ENCODE measurements at regions not wholly inside any gene's neighbourhood (a gene's known extent, or its start where the extent isn't known, plus 50 kb on each side); places are given as distances from the start of the nearest gene placed in this dataset.

GRCh38 chr6:81308577-81309279 is 443.8 kb downstream of the TENT5A start:
- Histone ChIP-seq H3K4me3 (no peak overlapping the region), H3K9me2 (ENCODE audit: insufficient read depth) (0 out of 2 replicates have a peak, but pooled peaks cover 3% of the 10 kb centered on the region), H3K36me3 (ENCODE audit: insufficient read depth) (no peaks in the 10 kb centered on the region), H3F3A (replicated peaks; ENCODE audit: low read depth) (no peaks in the 10 kb centered on the region), H3K27ac (ENCODE audit: low read depth) (no peak overlapping the region), H3K79me2 (replicated peaks; ENCODE audit: insufficient read depth) (no peaks in the 10 kb centered on the region), H4K20me1 (replicated peaks; ENCODE audit: insufficient read depth) (no peaks in the 10 kb centered on the region), H2AFZ (no peak overlapping the region), H3K4me2 (no peak overlapping the region), H3K27me3 (ENCODE audit: insufficient read depth) (no peaks in the 10 kb centered on the region), H3K4me1 (ENCODE audit: insufficient read depth) (peaks cover 2% of the 10 kb centered on the region; the same call in 1 of the 2 replicates)
- Mint-ChIP-seq H3K9me3 (no peaks in the 10 kb centered on the region), H3K4me3 (no peak overlapping the region), H3K27ac (no peak overlapping the region), H3K36me3 (ENCODE audit: low read depth) (no peaks in the 10 kb centered on the region), H3K27me3 (ENCODE audit: insufficient read depth, low read depth, poor library complexity) (no peaks in the 10 kb centered on the region), H3K4me1 (peaks cover 7% of the 10 kb centered on the region; the same call in 2 of the 3 replicates)
- TF ChIP-seq ZNF114 (CRISPR knock-in tag; IDR thresholded peaks at IDR 0.05) (no peak), ZNF331 (CRISPR knock-in tag; IDR thresholded peaks at IDR 0.05; ENCODE audit: low read depth) (no peak), NANOG (IDR thresholded peaks at IDR 0.05; ENCODE audit: borderline replicate concordance) (no peak), JUNB (IDR thresholded peaks at IDR 0.05; ENCODE audit: unreplicated experiment) (no peak), EZH2phosphoT487 (IDR thresholded peaks at IDR 0.05; ENCODE audit: unreplicated experiment) (no peak), EZH2 (IDR thresholded peaks at IDR 0.05; ENCODE audit: low read depth, unreplicated experiment) (no peak), POLR2AphosphoS5 (IDR thresholded peaks at IDR 0.05; ENCODE audit: low read depth) (no peak), STAT1 (IDR thresholded peaks at IDR 0.05; ENCODE audit: unreplicated experiment) (no peak)
- TF ChIP-seq, protein P1, sequence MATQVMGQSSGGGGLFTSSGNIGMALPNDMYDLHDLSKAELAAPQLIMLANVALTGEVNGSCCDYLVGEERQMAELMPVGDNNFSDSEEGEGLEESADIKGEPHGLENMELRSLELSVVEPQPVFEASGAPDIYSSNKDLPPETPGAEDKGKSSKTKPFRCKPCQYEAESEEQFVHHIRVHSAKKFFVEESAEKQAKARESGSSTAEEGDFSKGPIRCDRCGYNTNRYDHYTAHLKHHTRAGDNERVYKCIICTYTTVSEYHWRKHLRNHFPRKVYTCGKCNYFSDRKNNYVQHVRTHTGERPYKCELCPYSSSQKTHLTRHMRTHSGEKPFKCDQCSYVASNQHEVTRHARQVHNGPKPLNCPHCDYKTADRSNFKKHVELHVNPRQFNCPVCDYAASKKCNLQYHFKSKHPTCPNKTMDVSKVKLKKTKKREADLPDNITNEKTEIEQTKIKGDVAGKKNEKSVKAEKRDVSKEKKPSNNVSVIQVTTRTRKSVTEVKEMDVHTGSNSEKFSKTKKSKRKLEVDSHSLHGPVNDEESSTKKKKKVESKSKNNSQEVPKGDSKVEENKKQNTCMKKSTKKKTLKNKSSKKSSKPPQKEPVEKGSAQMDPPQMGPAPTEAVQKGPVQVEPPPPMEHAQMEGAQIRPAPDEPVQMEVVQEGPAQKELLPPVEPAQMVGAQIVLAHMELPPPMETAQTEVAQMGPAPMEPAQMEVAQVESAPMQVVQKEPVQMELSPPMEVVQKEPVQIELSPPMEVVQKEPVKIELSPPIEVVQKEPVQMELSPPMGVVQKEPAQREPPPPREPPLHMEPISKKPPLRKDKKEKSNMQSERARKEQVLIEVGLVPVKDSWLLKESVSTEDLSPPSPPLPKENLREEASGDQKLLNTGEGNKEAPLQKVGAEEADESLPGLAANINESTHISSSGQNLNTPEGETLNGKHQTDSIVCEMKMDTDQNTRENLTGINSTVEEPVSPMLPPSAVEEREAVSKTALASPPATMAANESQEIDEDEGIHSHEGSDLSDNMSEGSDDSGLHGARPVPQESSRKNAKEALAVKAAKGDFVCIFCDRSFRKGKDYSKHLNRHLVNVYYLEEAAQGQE (IDR thresholded peaks at IDR 0.05; ENCODE audit: unreplicated experiment): no peak
- TF ChIP-seq, protein P2, sequence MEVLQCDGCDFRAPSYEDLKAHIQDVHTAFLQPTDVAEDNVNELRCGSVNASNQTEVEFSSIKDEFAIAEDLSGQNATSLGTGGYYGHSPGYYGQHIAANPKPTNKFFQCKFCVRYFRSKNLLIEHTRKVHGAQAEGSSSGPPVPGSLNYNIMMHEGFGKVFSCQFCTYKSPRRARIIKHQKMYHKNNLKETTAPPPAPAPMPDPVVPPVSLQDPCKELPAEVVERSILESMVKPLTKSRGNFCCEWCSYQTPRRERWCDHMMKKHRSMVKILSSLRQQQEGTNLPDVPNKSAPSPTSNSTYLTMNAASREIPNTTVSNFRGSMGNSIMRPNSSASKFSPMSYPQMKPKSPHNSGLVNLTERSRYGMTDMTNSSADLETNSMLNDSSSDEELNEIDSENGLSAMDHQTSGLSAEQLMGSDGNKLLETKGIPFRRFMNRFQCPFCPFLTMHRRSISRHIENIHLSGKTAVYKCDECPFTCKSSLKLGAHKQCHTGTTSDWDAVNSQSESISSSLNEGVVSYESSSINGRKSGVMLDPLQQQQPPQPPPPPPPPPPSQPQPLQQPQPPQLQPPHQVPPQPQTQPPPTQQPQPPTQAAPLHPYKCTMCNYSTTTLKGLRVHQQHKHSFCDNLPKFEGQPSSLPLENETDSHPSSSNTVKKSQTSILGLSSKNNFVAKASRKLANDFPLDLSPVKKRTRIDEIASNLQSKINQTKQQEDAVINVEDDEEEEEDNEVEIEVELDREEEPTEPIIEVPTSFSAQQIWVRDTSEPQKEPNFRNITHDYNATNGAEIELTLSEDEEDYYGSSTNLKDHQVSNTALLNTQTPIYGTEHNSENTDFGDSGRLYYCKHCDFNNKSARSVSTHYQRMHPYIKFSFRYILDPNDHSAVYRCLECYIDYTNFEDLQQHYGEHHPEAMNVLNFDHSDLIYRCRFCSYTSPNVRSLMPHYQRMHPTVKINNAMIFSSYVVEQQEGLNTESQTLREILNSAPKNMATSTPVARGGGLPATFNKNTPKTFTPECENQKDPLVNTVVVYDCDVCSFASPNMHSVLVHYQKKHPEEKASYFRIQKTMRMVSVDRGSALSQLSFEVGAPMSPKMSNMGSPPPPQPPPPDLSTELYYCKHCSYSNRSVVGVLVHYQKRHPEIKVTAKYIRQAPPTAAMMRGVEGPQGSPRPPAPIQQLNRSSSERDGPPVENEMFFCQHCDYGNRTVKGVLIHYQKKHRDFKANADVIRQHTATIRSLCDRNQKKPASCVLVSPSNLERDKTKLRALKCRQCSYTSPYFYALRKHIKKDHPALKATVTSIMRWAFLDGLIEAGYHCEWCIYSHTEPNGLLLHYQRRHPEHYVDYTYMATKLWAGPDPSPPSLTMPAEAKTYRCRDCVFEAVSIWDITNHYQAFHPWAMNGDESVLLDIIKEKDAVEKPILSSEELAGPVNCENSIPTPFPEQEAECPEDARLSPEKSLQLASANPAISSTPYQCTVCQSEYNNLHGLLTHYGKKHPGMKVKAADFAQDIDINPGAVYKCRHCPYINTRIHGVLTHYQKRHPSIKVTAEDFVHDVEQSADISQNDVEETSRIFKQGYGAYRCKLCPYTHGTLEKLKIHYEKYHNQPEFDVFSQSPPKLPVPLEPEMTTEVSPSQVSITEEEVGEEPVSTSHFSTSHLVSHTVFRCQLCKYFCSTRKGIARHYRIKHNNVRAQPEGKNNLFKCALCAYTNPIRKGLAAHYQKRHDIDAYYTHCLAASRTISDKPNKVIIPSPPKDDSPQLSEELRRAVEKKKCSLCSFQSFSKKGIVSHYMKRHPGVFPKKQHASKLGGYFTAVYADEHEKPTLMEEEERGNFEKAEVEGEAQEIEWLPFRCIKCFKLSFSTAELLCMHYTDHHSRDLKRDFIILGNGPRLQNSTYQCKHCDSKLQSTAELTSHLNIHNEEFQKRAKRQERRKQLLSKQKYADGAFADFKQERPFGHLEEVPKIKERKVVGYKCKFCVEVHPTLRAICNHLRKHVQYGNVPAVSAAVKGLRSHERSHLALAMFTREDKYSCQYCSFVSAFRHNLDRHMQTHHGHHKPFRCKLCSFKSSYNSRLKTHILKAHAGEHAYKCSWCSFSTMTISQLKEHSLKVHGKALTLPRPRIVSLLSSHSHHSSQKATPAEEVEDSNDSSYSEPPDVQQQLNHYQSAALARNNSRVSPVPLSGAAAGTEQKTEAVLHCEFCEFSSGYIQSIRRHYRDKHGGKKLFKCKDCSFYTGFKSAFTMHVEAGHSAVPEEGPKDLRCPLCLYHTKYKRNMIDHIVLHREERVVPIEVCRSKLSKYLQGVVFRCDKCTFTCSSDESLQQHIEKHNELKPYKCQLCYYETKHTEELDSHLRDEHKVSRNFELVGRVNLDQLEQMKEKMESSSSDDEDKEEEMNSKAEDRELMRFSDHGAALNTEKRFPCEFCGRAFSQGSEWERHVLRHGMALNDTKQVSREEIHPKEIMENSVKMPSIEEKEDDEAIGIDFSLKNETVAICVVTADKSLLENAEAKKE (CRISPR knock-in tag; IDR thresholded peaks at IDR 0.05): no peak
- TF ChIP-seq, protein P3, sequence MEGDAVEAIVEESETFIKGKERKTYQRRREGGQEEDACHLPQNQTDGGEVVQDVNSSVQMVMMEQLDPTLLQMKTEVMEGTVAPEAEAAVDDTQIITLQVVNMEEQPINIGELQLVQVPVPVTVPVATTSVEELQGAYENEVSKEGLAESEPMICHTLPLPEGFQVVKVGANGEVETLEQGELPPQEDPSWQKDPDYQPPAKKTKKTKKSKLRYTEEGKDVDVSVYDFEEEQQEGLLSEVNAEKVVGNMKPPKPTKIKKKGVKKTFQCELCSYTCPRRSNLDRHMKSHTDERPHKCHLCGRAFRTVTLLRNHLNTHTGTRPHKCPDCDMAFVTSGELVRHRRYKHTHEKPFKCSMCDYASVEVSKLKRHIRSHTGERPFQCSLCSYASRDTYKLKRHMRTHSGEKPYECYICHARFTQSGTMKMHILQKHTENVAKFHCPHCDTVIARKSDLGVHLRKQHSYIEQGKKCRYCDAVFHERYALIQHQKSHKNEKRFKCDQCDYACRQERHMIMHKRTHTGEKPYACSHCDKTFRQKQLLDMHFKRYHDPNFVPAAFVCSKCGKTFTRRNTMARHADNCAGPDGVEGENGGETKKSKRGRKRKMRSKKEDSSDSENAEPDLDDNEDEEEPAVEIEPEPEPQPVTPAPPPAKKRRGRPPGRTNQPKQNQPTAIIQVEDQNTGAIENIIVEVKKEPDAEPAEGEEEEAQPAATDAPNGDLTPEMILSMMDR (conservative IDR thresholded peaks at IDR 0.05; ENCODE audit: low read depth in 2 of 2): no peak
- no peak for ATAC-seq
- no peak for DNase-seq (ENCODE audit: low spot score)

Data from GM23338 (cell line).